Natural killer cell (primary cell): ENCODE measurements at regions not wholly inside any gene's neighbourhood (a gene's known extent, or its start where the extent isn't known, plus 50 kb on each side); places are given as distances from the start of the nearest gene placed in this dataset.

Experiments
- ATAC-seq, 3 donors: fragments of 150-1000 bp in 2 of 3; fragments of 200-7000 bp in 1 of 3; cut with Tn5 transposase; 1 replicate in 1 of 3; 2 replicates in 2 of 3; pipeline ENCODE4 v1.10.0; 2021; ENCODE audit warnings: mild to moderate bottlenecking in 2 of 3, moderate library complexity in 2 of 3
- DNase-seq, 2 donors: peaks; one replicate each; pipeline versions ENCODE4 v3.0.0 to v3.0.0-alpha.2; 2013 to 2021; ENCODE audit warnings: mixed read lengths in 1 of 2
- H3K27ac ChIP-seq: one replicate; pipeline ENCODE4 v1.5.1; 2013; ENCODE audit warnings: mild to moderate bottlenecking, low read length
- H3K27me3 ChIP-seq: one replicate; pipeline ENCODE4 v1.6.1; 2013; ENCODE audit warnings: low read length; ENCODE audit not compliant: control insufficient read depth, insufficient read depth
- H3K36me3 ChIP-seq: one replicate; pipeline ENCODE4 v1.6.1; 2013; ENCODE audit warnings: low read length; ENCODE audit not compliant: control insufficient read depth, insufficient read depth
- H3K4me1 ChIP-seq: one replicate; pipeline ENCODE4 v1.6.1; 2013; ENCODE audit warnings: low read length; ENCODE audit not compliant: control insufficient read depth, insufficient read depth
- H3K4me3 ChIP-seq: one replicate; pipeline ENCODE4 v1.5.1; 2013; ENCODE audit warnings: low read length
- H3K9me3 ChIP-seq: one replicate; pipeline ENCODE4 v1.6.1; 2013; ENCODE audit warnings: low read length; ENCODE audit not compliant: control insufficient read depth, insufficient read depth
- H3K27ac Mint-ChIP-seq, 2 donors: one replicate each; pipeline ENCODE4 v1.8.0; 2022; ENCODE audit warnings: mild to moderate bottlenecking in 2 of 2, mixed read lengths in 2 of 2, moderate library complexity in 1 of 2
- H3K27me3 Mint-ChIP-seq, 2 donors: one replicate each; pipeline ENCODE4 v1.8.0; 2022; ENCODE audit warnings: low read depth in 2 of 2, mixed read lengths in 2 of 2
- H3K36me3 Mint-ChIP-seq: one replicate; pipeline ENCODE4 v1.8.0; 2022; ENCODE audit warnings: mixed read lengths
- H3K4me1 Mint-ChIP-seq, 2 donors: one replicate each; pipeline ENCODE4 v1.8.0; 2022; ENCODE audit warnings: mixed read lengths in 2 of 2
- H3K4me3 Mint-ChIP-seq: one replicate; pipeline ENCODE4 v1.8.0; 2022; ENCODE audit warnings: mild to moderate bottlenecking, moderate library complexity, mixed read lengths
- H3K9me3 Mint-ChIP-seq, 2 donors: one replicate each; pipeline ENCODE4 v1.8.0; 2022; ENCODE audit warnings: mixed read lengths in 2 of 2
- WGBS: methylation state at CpG from one replicate; pipeline ENCODE4 v1.1.7; 2013; ENCODE audit warnings: missing lambda C conversion rate; ENCODE audit not compliant: insufficient coverage; 5-methylcytosine and 5-hydroxymethylcytosine counted together
- intact Hi-C: fragments of 100-400 bp; cut with micrococcal nuclease; formaldehyde crosslinking; loops from one replicate; pipeline ENCODE4 v1.14.2; 2022
- TF ChIP-seq, protein P1 (sequence below): fragments of 200-600 bp; IDR thresholded peaks from one replicate; pipeline ENCODE4 v1.8.0; 2022; ENCODE audit warnings: antibody characterized with exemption

DNA sequence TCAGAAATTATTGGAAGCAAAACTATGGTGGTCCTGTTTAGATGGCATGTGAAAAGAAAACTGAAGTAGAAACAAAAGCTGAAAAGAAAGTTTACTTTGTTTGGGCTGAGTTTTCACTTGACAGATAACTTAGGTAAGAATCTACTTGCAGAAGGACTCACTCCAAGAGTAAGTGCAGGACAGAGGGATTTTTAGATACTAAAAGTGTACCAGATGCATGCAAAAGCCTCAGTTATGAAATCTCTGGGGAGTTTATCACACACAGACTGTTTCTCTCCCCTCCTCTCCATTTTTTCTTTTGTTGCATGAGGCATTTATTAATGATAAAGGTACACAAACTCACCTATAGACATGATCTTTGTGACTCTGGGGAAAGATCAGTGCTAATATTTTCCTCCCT, 127.5 kb upstream of the GIMD1 start:
- no peaks in the 10 kb centered on the region for H3K4me1 ChIP-seq
- H3K27me3 Mint-ChIP-seq, result no peaks in the 10 kb centered on the region
- no peaks in the 10 kb centered on the region for H3K9me3 ChIP-seq
- TF ChIP-seq, protein P1, sequence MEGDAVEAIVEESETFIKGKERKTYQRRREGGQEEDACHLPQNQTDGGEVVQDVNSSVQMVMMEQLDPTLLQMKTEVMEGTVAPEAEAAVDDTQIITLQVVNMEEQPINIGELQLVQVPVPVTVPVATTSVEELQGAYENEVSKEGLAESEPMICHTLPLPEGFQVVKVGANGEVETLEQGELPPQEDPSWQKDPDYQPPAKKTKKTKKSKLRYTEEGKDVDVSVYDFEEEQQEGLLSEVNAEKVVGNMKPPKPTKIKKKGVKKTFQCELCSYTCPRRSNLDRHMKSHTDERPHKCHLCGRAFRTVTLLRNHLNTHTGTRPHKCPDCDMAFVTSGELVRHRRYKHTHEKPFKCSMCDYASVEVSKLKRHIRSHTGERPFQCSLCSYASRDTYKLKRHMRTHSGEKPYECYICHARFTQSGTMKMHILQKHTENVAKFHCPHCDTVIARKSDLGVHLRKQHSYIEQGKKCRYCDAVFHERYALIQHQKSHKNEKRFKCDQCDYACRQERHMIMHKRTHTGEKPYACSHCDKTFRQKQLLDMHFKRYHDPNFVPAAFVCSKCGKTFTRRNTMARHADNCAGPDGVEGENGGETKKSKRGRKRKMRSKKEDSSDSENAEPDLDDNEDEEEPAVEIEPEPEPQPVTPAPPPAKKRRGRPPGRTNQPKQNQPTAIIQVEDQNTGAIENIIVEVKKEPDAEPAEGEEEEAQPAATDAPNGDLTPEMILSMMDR, result no peak
- no peak overlapping the region for H3K4me3 Mint-ChIP-seq
- no peaks in the 10 kb centered on the region for H3K4me1 Mint-ChIP-seq
- peaks cover 2 to 6% of the 10 kb centered on the region in 2 donors for H3K9me3 Mint-ChIP-seq
- no peaks in the 10 kb centered on the region for H3K36me3 ChIP-seq
- DNase-seq, result no peak
- intact Hi-C loops, result no loop called here
- no peak overlapping the region for H3K4me3 ChIP-seq
- H3K27ac ChIP-seq, result no peak overlapping the region
- H3K27me3 ChIP-seq, result no peaks in the 10 kb centered on the region
- no peaks in the 10 kb centered on the region for H3K36me3 Mint-ChIP-seq
- no peak for ATAC-seq
- H3K27ac Mint-ChIP-seq, result no peak overlapping the region

DNA sequence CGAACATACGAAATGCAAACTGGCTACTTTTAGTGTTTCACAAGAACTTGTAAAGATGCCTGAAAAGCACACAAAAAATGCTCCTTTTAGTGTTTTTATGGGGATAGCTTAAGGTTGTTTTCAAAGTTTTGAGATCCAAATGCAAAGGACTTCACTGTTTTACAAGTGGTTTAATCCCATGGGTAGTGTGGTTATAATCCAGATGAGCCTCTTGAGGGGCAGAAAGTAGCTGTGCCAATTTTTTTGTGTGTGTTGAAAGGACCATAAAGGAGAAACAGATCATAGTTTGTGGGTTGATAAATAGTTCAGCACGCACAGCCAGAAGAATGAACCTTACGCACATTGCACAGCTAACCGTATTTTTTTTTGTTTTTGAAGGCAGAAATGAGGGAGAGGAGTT, 126.9 kb upstream of the GIMD1 start:
- intact Hi-C loops, result no loop called here
- Mint-ChIP-seq H3K36me3 (no peaks in the 10 kb centered on the region), H3K9me3 (peaks cover 2 to 6% of the 10 kb centered on the region in 2 donors), H3K4me3 (no peak overlapping the region), H3K27me3 (no peaks in the 10 kb centered on the region), H3K27ac (no peak overlapping the region), H3K4me1 (no peaks in the 10 kb centered on the region)
- ATAC-seq, result no peak
- Histone ChIP-seq H3K36me3 (no peaks in the 10 kb centered on the region), H3K27ac (no peak overlapping the region), H3K27me3 (no peaks in the 10 kb centered on the region), H3K9me3 (no peaks in the 10 kb centered on the region), H3K4me3 (no peak overlapping the region), H3K4me1 (no peaks in the 10 kb centered on the region)
- no peak for DNase-seq
- TF ChIP-seq, protein P1, result no peak
- WGBS, result 91% methylated on average over 5 of the region's 5 CpGs

DNA sequence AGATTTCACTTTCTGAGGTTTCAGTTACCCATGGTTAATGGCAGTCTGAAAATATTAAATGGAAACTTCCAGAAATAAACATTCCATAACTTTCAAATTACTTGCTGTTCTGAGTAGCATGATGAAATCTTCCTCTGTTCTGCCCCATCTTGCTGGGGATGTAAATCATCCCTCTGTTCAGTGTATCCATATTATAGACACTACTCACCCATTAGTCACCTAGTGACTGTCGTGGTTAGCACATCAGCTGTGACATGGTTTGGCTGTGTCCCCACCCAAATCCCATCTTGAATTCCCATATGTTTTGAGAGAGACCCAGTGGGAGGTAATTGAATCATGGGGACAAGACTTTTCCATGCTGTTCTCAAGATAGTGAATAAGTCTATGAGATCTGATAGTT, 125.5 kb upstream of the GIMD1 start:
- no peak for ATAC-seq
- Mint-ChIP-seq H3K27me3 (no peaks in the 10 kb centered on the region), H3K4me3 (no peak overlapping the region)

DNA sequence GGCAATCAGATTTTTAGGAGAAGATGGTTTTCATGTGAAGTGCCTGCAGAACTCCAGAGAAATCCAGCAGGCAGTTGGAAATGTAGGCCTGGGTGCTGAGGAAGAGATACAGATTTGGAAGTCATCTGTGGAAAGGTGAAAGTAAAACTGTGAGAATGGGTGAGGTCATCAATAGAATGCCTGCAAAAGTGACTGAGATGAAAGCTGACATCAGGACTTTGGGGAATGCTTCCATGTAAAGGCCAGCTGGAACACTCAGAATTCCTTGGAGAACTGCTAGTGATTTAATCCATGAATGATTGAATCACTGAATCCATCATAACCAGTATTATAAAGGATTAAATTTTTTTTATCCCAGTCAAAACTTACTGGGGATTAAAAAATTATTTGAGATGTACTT, 124.5 kb upstream of the GIMD1 start:
- H3K4me3 Mint-ChIP-seq, result no peak overlapping the region
- Histone ChIP-seq H3K9me3 (no peaks in the 10 kb centered on the region), H3K36me3 (no peaks in the 10 kb centered on the region), H3K27me3 (no peaks in the 10 kb centered on the region), H3K4me3 (no peak overlapping the region), H3K27ac (no peak overlapping the region), H3K4me1 (no peaks in the 10 kb centered on the region)
- H3K27me3 Mint-ChIP-seq, result no peaks in the 10 kb centered on the region
- no peaks in the 10 kb centered on the region for H3K36me3 Mint-ChIP-seq
- H3K27ac Mint-ChIP-seq, result no peak overlapping the region
- H3K4me1 Mint-ChIP-seq, result no peaks in the 10 kb centered on the region
- no peak for DNase-seq
- no peak for ATAC-seq
- TF ChIP-seq, protein P1, result no peak
- peaks cover 3 to 4% of the 10 kb centered on the region in 2 donors for H3K9me3 Mint-ChIP-seq
- intact Hi-C loops, result no loop called here

More for the DNA sequence above, 125.5 kb upstream of the GIMD1 start:
- peaks cover 2 to 3% of the 10 kb centered on the region in 2 donors for H3K9me3 Mint-ChIP-seq
- DNase-seq, result no peak
- Histone ChIP-seq H3K4me1 (no peaks in the 10 kb centered on the region), H3K9me3 (no peaks in the 10 kb centered on the region), H3K36me3 (no peaks in the 10 kb centered on the region), H3K27me3 (no peaks in the 10 kb centered on the region), H3K27ac (no peak overlapping the region), H3K4me3 (no peak overlapping the region)
- TF ChIP-seq, protein P1, result no peak
- H3K27ac Mint-ChIP-seq, result no peak overlapping the region
- no peaks in the 10 kb centered on the region for H3K4me1 Mint-ChIP-seq
- WGBS, result 60% methylated on average over 1 of the region's 1 CpG
- H3K36me3 Mint-ChIP-seq, result no peaks in the 10 kb centered on the region
- intact Hi-C loops, result no loop called here
